HL-60 (cell line): ENCODE measurements at regions not wholly inside any gene's neighbourhood (a gene's known extent, or its start where the extent isn't known, plus 50 kb on each side); places are given as distances from the start of the nearest gene placed in this dataset.

Source experiments
- GABPA ChIP-seq: IDR thresholded peaks from 2 replicates; pipeline ENCODE4 v1.6.1; 2012; ENCODE audit warnings: low read depth
- POLR2AphosphoS5 ChIP-seq: IDR thresholded peaks from 2 replicates; pipeline ENCODE4 v1.6.1; 2012; ENCODE audit warnings: low read depth
- SPI1 ChIP-seq: IDR thresholded peaks from 2 replicates; pipeline ENCODE4 v1.6.1; 2012; ENCODE audit warnings: low read depth, mild to moderate bottlenecking, borderline replicate concordance
- TF ChIP-seq, protein P1 (sequence below): IDR thresholded peaks from one replicate; pipeline ENCODE4 v1.5.1; 2011; ENCODE audit warnings: low read length, control low read depth, inconsistent platforms; ENCODE audit not compliant: insufficient read depth
- TF ChIP-seq, protein P2 (sequence below): IDR thresholded peaks from 2 replicates; pipeline ENCODE4 v1.6.1; 2012; ENCODE audit warnings: low read depth; ENCODE audit not compliant: insufficient replicate concordance

DNA sequence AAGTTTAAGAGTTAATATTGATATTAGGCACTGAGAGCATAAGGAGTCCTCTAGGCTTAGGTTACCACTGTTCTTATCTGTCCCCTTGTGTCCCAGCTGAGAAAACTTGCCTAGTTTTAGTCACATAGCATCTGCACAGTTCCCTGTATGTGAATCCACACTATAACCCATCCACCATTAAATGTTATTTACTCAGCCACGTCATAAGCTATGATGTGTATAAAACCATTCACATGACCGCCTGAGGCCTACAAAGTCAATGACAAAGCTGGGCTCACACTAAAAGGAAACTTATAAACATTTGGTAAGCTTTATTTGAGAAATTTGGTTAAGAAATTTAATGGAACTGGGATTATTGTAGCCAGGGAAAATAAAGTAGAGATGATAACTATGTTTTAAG is 59.2 kb upstream of the TFAP2D start:
- TF ChIP-seq POLR2AphosphoS5 (no peak), GABPA (no peak), SPI1 (no peak)
- TF ChIP-seq, protein P1, sequence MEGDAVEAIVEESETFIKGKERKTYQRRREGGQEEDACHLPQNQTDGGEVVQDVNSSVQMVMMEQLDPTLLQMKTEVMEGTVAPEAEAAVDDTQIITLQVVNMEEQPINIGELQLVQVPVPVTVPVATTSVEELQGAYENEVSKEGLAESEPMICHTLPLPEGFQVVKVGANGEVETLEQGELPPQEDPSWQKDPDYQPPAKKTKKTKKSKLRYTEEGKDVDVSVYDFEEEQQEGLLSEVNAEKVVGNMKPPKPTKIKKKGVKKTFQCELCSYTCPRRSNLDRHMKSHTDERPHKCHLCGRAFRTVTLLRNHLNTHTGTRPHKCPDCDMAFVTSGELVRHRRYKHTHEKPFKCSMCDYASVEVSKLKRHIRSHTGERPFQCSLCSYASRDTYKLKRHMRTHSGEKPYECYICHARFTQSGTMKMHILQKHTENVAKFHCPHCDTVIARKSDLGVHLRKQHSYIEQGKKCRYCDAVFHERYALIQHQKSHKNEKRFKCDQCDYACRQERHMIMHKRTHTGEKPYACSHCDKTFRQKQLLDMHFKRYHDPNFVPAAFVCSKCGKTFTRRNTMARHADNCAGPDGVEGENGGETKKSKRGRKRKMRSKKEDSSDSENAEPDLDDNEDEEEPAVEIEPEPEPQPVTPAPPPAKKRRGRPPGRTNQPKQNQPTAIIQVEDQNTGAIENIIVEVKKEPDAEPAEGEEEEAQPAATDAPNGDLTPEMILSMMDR = no peak
- TF ChIP-seq, protein P2, sequence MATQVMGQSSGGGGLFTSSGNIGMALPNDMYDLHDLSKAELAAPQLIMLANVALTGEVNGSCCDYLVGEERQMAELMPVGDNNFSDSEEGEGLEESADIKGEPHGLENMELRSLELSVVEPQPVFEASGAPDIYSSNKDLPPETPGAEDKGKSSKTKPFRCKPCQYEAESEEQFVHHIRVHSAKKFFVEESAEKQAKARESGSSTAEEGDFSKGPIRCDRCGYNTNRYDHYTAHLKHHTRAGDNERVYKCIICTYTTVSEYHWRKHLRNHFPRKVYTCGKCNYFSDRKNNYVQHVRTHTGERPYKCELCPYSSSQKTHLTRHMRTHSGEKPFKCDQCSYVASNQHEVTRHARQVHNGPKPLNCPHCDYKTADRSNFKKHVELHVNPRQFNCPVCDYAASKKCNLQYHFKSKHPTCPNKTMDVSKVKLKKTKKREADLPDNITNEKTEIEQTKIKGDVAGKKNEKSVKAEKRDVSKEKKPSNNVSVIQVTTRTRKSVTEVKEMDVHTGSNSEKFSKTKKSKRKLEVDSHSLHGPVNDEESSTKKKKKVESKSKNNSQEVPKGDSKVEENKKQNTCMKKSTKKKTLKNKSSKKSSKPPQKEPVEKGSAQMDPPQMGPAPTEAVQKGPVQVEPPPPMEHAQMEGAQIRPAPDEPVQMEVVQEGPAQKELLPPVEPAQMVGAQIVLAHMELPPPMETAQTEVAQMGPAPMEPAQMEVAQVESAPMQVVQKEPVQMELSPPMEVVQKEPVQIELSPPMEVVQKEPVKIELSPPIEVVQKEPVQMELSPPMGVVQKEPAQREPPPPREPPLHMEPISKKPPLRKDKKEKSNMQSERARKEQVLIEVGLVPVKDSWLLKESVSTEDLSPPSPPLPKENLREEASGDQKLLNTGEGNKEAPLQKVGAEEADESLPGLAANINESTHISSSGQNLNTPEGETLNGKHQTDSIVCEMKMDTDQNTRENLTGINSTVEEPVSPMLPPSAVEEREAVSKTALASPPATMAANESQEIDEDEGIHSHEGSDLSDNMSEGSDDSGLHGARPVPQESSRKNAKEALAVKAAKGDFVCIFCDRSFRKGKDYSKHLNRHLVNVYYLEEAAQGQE = no peak
